ENCODE measurements at regions not wholly inside any gene's neighbourhood (a gene's known extent, or its start where the extent isn't known, plus 50 kb on each side); places are given as distances from the start of the nearest gene placed in this dataset.

DNA sequence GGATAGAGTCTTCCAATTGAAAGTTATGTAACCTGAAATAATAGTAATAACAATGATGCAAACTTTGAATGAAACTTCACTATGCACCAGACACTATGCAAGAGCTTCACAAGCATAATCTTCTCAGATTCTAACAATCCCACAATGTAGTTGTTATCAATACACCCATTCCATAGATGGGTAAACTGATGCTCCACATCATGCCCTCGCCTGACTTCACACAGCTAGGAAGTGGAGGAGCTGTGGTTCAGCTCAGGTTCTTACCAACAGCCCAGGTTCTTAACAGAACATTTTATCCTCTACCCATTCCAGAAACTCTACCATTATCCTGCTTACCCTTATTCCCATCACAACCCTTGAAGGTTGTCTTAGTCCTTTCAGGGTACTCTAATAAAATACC lies 50.4 kb upstream of the HMGXB4 start:
- Histone ChIP-seq H3K4me1 (ENCODE audit: control insufficient read depth, insufficient read depth, low read length) (peaks cover 9% of the 10 kb centered on the region), H3K36me3 (ENCODE audit: control insufficient read depth, insufficient read depth, low read length) (no peaks in the 10 kb centered on the region), H3K4me3 (ENCODE audit: low read length) (no peak overlapping the region), H3K27me3 (ENCODE audit: control insufficient read depth, insufficient read depth, low read length, poor library complexity, severe bottlenecking) (no peaks in the 10 kb centered on the region), H3K9ac (ENCODE audit: extremely low read depth, low read length, poor library complexity, severe bottlenecking) (no peak overlapping the region), H3K27ac (ENCODE audit: low read depth, low read length) (no peak overlapping the region), H3K9me3 (ENCODE audit: control insufficient read depth, low read length) (no peaks in the 10 kb centered on the region)
- Mint-ChIP-seq H3K4me3 (no peak overlapping the region), H3K36me3 (ENCODE audit: low read depth) (no peaks in the 10 kb centered on the region), H3K27me3 (ENCODE audit: insufficient read depth) (peaks cover 6% of the 10 kb centered on the region), H3K4me1 (peaks cover 14% of the 10 kb centered on the region), H3K9me3 (no peaks in the 10 kb centered on the region), H3K27ac (no peak overlapping the region)
- DNase-seq: peak; percentile 3
- 94 to 100% methylated on average over 1 of the region's 1 CpG for WGBS, 2 experiments (ENCODE audit: insufficient coverage in 1 of 2, insufficient read length in 1 of 2)
- TF ChIP-seq CTCF (conservative IDR thresholded peaks at IDR 0.05): no peak

Measured in endodermal cell (in vitro differentiated cells).